SH-SY5Y (cell line): ENCODE measurements at regions not wholly inside any gene's neighbourhood (a gene's known extent, or its start where the extent isn't known, plus 50 kb on each side); places are given as distances from the start of the nearest gene placed in this dataset.

Source experiments
- GATA2 ChIP-seq: IDR thresholded peaks from 2 replicates; pipeline ENCODE4 v1.6.1; 2011; ENCODE audit warnings: mild to moderate bottlenecking, low read depth, low read length
- GATA3 ChIP-seq: IDR thresholded peaks from 2 replicates; pipeline ENCODE4 v1.6.1; 2011; ENCODE audit warnings: low read depth, mild to moderate bottlenecking, low read length, moderate library complexity

- TF ChIP-seq GATA2 (no peak), GATA3 (no peak)
These were observed 180.0 kb downstream of the PLPP3 start for GRCh38 chr1:56399326-56399725.
